HS-27A (cell line): ENCODE measurements at regions not wholly inside any gene's neighbourhood (a gene's known extent, or its start where the extent isn't known, plus 50 kb on each side); places are given as distances from the start of the nearest gene placed in this dataset.

Experiments used
- DNase-seq: peaks from one replicate; pipeline ENCODE4 v3.0.0-alpha.2; 2012; ENCODE audit warnings: low read depth, missing footprints

- DNase-seq, result no peak
Measured at GRCh38 chr5:135218790-135219568, 180.1 kb downstream of the MACROH2A1 start.

DNA sequence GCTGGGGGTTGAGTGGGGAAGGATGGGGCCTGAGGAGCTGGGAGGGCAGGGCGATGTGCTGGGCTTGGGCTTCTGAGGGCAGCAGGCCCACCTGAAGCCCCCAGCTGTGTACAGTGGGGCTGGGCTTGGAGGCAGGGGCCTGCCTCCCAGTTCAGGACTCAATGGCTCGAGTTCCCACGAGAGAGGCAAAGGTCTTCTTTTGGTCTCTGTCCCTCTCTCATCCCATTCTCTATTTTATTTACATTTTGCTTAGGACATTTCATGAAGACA is 180.6 kb downstream of the MACROH2A1 start:
- DNase-seq, result no peak

DNA sequence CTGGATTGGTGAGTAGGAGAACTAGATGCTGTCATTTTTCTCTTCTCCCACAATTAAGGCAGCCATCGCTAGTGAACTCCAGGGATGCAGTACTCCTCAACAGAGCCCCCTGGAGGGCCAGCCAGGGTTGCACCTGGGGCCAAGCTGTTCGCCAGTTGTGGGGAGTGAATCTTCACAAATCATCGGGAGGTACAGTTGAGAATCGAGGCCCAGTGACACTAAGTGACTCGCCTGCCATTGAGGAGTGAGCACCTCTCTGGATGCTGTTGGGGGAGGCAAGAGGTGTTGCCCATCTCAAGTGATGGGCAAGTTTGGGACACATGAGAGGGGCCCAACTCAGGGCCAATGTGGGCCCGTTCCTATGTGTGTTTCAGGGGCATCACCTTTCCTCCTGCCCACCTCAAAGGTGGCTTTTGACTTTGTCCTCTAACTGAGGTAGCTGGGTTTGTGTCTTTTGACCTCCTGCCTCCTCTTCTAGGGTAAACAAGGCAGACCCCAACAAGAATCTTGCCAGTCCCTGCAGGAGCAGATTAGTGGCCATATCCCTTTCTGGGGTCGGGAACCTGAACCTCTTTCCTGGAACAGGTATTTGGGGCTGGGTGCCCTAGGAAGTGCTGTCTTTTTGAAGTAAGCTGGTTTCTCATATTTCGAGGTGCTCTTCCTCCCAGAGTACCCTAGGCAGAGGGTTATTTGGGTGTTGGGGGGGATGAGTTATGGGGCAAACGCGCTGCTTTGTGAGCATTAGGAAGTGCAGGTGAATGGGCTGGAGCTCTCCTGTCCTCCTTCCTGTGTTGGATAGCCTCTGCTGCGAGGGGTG is 181.2 kb downstream of the MACROH2A1 start:
- DNase-seq, result no peak

GRCh38 chr5:135216471-135217343 is 182.3 kb downstream of the MACROH2A1 start:
- no peak for DNase-seq

DNA sequence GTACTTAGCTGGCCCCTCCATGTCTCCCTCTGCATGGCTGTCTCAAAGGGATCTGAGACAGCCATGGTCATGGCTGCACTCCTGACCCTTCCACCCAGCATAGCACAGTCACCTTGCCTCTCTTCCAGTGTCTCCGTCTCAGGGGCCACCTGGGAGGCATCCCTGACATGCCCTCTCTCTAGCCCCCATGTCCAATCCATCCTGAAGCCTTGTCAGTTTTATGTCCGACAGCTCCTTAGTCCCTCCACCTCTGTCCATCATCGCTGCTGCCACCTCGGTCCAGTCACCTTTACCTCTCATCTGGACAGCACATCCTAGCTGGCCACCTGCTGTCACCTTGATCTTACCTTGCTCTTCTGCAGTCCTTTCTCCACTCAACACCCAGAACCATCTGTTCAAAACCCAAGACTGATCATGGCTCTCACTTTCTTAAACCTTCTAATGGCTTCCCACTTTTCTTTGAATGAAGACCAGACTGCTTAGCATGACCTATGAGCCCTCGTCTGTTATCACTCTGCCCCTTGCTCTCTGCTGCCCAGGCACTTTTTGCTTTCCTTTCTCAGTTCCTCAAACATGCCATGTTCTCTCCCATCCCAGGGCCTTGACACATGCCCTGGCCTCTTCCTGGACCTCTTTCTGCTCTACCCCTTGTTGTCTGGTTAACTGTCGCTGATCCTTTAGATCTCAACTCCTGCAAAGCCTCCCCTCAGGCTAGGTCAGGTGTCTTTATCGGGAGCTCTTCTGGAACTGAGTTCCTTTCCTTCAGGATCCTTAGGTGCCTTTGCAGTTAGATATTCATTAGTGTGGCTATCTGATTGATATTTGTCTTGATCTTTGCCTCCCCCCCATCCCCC is 181.8 kb upstream of the PITX1 start:
- no peak for DNase-seq

GRCh38 chr5:135214897-135215616 is 181.0 kb upstream of the PITX1 start:
- DNase-seq, result no peak

DNA sequence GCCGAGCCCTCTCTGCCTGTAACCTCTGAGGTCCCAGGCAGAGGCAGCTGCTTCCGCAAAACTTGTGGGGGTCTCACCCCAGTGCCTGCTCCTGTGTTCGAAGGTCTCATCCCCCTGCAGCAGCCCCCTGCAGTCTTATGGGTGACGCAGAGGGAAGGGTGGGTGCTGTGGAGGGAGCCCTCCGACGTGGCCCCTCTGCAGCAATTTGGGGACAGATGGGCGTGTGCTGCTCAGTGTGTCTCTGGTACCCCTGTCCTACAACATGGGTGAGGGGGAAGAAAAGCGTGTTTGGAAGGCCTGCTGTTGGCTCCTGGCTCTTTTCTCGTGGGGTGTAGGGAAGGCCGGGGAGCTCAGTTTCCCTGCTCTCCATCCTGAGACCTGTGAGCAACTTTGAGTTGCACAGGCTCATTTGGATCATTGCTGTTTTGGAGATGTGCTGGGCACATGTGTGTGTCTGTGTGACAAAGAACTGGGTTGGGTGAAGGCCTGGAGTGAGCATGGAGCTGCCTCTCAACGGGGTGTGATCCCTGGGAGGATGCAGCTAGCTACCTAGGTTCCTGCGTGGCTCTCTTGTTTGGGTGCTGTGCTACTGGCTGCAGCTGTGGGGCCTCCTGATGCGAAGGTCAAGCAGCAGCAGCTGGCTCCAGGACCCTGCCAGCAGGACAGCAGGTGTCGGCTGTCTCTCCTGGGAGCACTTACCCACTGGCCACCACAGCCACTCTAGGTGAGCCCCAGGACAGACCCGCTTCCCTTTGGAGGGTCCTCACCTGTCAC is 179.6 kb upstream of the PITX1 start:
- DNase-seq, result no peak

DNA sequence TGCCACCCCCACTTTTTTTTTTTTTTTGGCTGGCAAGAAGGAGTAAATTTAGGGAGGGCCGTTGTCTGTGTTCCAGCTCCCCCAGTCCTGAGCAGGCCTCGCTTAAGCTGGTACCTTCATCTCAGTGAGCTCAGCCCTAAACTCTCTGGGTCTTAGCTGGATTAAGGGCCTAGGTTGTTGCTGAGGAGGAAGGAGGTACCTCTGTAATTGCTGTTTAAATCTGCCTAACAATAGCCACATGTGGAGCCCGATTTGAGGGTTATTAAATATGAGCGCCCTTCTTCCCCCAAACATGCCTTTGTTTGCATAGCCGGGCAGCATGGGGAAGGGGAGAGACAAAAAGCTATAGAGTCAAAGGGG is 179.0 kb upstream of the PITX1 start:
- DNase-seq, result no peak

GRCh38 chr5:135212361-135213026 is 178.5 kb upstream of the PITX1 start:
- no peak for DNase-seq

GRCh38 chr5:135211791-135212190 is 177.8 kb upstream of the PITX1 start:
- DNase-seq, result no peak

DNA sequence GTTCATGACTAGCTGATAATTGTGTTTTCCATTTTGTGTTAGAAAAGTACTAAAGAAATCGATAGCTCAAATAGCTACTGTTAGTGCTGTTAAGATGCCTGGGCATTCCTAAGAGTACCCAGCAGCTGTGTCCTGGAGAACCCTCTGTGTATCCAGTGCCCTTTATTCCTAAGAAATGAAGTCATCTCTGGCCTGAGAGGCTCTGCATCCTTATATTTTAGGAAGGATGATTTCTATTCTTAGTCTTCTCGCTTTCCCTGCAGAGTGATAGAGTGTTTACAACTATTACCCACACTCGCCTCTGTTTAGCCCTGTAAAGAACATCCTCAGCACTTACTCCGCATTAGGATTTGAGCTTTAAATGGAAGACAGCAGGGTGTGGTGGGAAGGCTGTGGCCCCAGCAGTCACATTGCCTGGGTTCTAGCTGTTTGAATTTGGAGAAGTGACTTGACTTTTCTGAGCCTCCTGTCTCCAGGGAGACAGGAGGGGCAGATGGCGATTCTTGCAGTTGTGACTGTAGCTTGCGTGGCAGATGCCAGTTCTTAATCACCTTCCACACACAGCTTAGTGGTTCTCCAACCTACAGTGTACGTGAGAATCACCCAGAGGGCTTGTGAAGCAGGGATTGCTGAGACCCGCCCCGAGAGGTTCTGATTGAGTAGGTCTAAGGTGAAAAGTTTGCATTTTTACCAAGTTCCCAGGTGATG is 177.2 kb upstream of the PITX1 start:
- no peak for DNase-seq

DNA sequence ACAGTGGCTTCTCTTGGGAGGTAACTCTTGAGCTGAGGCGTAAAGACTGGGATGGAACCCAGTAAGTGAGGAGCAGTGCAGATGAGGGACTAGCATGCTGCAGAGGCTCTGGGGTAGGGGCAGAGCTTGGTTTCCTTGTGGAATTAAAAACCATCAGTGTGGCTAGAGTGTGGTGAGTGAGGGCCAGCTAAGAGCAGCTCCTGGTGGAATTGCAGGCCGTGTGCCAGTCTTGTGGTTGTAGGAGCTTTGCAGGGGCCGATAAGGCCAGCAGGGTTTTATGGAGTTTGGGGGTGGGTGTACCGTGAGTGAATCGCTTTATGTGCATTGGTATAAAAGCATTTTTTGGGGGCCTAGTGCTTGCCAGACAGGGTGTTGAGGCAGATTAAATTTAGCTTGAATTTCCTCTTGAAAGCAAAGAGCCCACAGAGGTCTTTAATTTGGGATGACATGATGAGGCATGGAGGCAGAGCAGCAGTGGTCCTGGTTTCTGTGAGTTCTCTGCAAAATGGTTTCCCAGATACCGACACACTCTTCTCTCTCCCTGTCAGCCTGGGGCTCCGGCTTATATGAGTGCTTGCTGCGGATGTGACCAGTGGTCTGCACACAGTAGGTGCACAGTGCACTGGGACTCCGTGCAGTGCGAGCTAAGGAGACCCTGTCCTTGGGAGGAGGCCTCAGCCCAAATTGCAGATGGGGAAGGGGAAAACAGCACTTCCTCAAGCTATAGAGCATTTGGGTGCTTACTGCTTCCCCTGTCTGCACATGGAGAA is 176.4 kb upstream of the PITX1 start:
- no peak for DNase-seq

GRCh38 chr5:135208903-135209721 is 175.1 kb upstream of the PITX1 start:
- peak; percentile 71 for DNase-seq

DNA sequence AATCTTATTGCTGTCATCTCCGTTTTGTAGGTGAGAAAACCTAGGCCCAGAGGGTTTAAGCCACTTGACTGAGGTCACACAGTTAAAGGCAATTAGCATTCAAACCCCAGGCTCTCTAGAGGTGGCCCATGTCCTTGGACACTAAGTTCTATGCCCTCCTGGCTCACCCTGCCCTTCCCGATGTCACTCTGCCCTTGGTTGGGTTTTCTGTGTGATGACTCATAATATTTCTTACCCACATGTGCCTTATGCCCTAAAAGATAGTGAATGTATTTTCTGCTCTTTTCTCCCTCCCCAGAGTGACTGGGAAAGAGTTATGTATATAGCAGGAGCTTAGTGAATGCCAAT is 174.5 kb upstream of the PITX1 start:
- no peak for DNase-seq

DNA sequence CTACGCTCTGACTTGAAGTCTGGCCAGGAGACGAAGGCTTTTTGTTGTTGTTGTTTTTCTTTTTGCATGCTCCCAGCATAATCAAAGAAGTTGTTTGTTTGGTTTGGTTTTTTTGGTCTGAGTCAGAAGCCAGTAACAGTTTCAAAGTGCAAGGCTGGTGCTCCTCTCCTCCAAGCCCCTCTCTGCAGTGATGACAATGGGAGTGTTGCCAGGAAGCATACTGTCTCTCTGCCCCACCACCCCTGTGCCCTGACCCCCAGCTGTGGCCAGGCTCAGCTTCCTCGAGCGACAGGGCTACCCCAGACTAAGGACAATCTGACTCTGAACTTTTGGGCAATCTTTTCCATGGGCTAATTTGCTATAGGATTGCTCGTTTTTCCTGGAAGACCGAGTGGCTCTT is 173.8 kb upstream of the PITX1 start:
- DNase-seq, result no peak

- DNase-seq, result no peak
Measured at GRCh38 chr5:135206862-135207261, 172.8 kb upstream of the PITX1 start.

DNA sequence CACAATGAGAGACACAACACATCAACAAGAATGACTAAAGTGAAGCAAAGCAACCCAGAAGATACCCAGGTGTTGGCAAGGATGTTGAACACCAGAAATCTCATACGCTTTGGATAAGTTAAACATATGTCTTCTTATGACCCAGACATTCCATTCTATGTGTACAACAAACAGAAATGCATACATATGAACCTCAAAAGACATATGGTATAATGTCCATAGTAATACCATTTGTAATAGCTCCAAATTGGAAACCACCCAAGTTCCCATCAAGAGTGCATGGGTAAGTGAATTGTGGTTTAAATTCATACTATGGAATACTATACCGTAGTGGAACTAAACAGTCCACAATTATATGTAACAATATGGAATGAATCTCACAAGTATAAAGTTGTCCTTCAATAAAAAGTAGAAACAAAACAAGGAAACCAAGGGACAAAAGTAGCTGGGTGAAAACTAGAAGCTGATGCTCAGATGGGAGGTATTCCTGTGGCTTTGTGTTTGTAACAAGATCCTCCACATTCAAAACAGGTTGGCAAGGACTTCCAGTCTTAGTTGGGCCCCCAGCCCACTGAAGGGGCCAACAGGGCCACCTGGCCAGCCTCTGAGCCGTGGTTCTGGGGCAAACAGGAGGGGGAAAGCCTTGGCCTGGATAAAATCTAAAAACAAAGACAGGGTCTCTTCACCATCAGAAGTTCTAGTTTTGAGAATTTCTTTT is 171.8 kb upstream of the PITX1 start:
- no peak for DNase-seq
